HCT116 (cell line): ENCODE measurements at regions not wholly inside any gene's neighbourhood (a gene's known extent, or its start where the extent isn't known, plus 50 kb on each side); places are given as distances from the start of the nearest gene placed in this dataset.

Source experiments
- ATAC-seq: fragments of 200-7000 bp; cut with Tn5 transposase; 2 replicates; pipeline ENCODE4 v1.9.1; 2020; ENCODE audit warnings: mild to moderate bottlenecking, moderate library complexity
- BruUV-seq: library from RNA; stranded (reverse); fragments of 400-500 nt; replicated peaks from 2 replicates; lab custom pipeline; 2021; lab: Mats Ljungman, UMichigan
- CTCF ChIA-PET: fragments of 300-600 bp; sonication (Branson Sonifier 250); formaldehyde crosslinking; loops from one replicate; lab custom pipeline; 2021; ENCODE audit warnings: antibody characterized with exemption; lab: Charles Lee
- POLR2A ChIA-PET: fragments of 300-600, 350-600 bp; sonication (Branson Sonifier 250); formaldehyde crosslinking; loops from one replicate; lab custom pipeline; 2021; ENCODE audit warnings: antibody characterized with exemption; lab: Charles Lee
- RAD21 ChIA-PET, 2 experiments: fragments of 300-600 bp; sonication (Branson Sonifier 250); formaldehyde crosslinking; loops; one replicate each; lab custom pipeline; 2023; ENCODE audit warnings: low total read pairs in 2 of 2; ENCODE audit not compliant: uncharacterized antibody in 2 of 2, unreplicated experiment in 2 of 2, low non-redundant PET in 1 of 2; lab: Charles Lee
- DNase-seq: peaks from one replicate; pipeline ENCODE4 v3.0.0-alpha.2; 2010; ENCODE audit warnings: low read depth, low spot score
- H2AFZ ChIP-seq: fragments of 200-600 bp; shearing (Covaris generic), sonication (generic); 2 replicates; pipeline ENCODE4 v1.6.1; 2017; ENCODE audit warnings: low read depth, mixed run types, mixed read lengths, antibody characterized with exemption, low read length; ENCODE audit not compliant: poor library complexity, severe bottlenecking
- H3K27ac ChIP-seq: 2 replicates; pipeline ENCODE4 v1.5.1; 2012; ENCODE audit warnings: low read depth, low read length
- H3K27me3 ChIP-seq: fragments of 200-600 bp; sonication (generic); 2 replicates; pipeline ENCODE4 v1.6.1; 2016; ENCODE audit warnings: mixed run types, low read length, mixed read lengths; ENCODE audit not compliant: insufficient read depth
- H3K36me3 ChIP-seq, 2 experiments: fragments of 200-500 bp in 1 of 2; fragments of 200-600 bp in 1 of 2; sonication (Bioruptor generic) in 1 of 2; sonication (generic) in 1 of 2; 2 replicates each; pipeline versions ENCODE4 v1.5.1 to v1.6.1; 2014 to 2016; ENCODE audit warnings: low read length in 2 of 2, inconsistent platforms in 1 of 2, mixed read lengths in 1 of 2, mixed run types in 1 of 2; ENCODE audit not compliant: insufficient read depth in 2 of 2, control insufficient read depth in 1 of 2
- H3K4me1 ChIP-seq, 2 experiments: fragments of 200-600 bp in 1 of 2; sonication (generic) in 1 of 2; 2 replicates each; pipeline versions ENCODE4 v1.5.1 to v1.6.1; 2012 to 2017; ENCODE audit warnings: low read length in 2 of 2, inconsistent platforms in 1 of 2, mild to moderate bottlenecking in 1 of 2, mixed read lengths in 1 of 2, mixed run types in 1 of 2, moderate library complexity in 1 of 2; ENCODE audit not compliant: insufficient read depth in 2 of 2, control insufficient read depth in 1 of 2
- H3K4me2 ChIP-seq: fragments of 200-600 bp; sonication (generic); 2 replicates; pipeline ENCODE4 v1.6.1; 2017; ENCODE audit warnings: mixed run types, low read length, mixed read lengths
- H3K4me3 ChIP-seq, 2 experiments: fragments of 200-600 bp in 1 of 2; sonication (generic) in 1 of 2; replicated peaks in 1 of 2; 2 replicates each; pipeline ENCODE4 v1.5.1; 2011 to 2016; ENCODE audit warnings: low read length in 2 of 2, control low read depth in 1 of 2, low read depth in 1 of 2, mild to moderate bottlenecking in 1 of 2, mixed read lengths in 1 of 2, mixed run types in 1 of 2
- H3K79me2 ChIP-seq: fragments of 200-600 bp; sonication (generic); 2 replicates; pipeline ENCODE4 v1.6.1; 2017; ENCODE audit warnings: mild to moderate bottlenecking, mixed run types, low read length, moderate library complexity, mixed read lengths; ENCODE audit not compliant: insufficient read depth
- H3K9ac ChIP-seq: fragments of 200-600 bp; sonication (generic); 2 replicates; pipeline ENCODE4 v1.6.1; 2016; ENCODE audit warnings: low read length, mixed read lengths
- H3K9me2 ChIP-seq: fragments of 200-600 bp; sonication (generic), shearing (Covaris generic); 2 replicates; pipeline ENCODE4 v1.6.1; 2017; ENCODE audit warnings: mixed run types, mild to moderate bottlenecking, moderate library complexity; ENCODE audit not compliant: insufficient read depth
- H3K9me3 ChIP-seq, 2 experiments: fragments of 200-500 bp in 1 of 2; fragments of 200-600 bp in 1 of 2; sonication (Bioruptor generic) in 1 of 2; sonication (generic) in 1 of 2; 2 replicates each; pipeline ENCODE4 v1.6.1; 2014 to 2017; ENCODE audit warnings: low read length in 2 of 2, mixed read lengths in 2 of 2, inconsistent platforms in 1 of 2, low read depth in 1 of 2, mild to moderate bottlenecking in 1 of 2, mixed run types in 1 of 2, moderate library complexity in 1 of 2; ENCODE audit not compliant: control insufficient read depth in 1 of 2, insufficient read depth in 1 of 2
- H4K20me1 ChIP-seq: fragments of 200-600 bp; sonication (generic), shearing (Covaris generic); 2 replicates; pipeline ENCODE4 v1.6.1; 2017; ENCODE audit warnings: mixed run types, mild to moderate bottlenecking, moderate library complexity; ENCODE audit not compliant: insufficient read depth
- FOSL1 ChIP-seq: IDR thresholded peaks from 2 replicates; pipeline ENCODE4 v1.6.1; 2012; ENCODE audit warnings: low read depth
- REST ChIP-seq: IDR thresholded peaks from 2 replicates; pipeline ENCODE4 v1.6.1; 2012; ENCODE audit warnings: low read depth
- SIN3A ChIP-seq: IDR thresholded peaks from 2 replicates; pipeline ENCODE4 v1.6.1; 2012; ENCODE audit warnings: low read depth
- ZFX ChIP-seq: fragments of 450-650 bp; IDR thresholded peaks from 2 replicates; pipeline ENCODE4 v1.6.1; 2017
- intact Hi-C: fragments of 100-400 bp; cut with micrococcal nuclease; formaldehyde crosslinking; loops from 2 replicates; pipeline ENCODE4 v1.10.0; 2022

- intact Hi-C loops = no loop called here
These were observed 387.6 kb upstream of the CBLB start for GRCh38 chr3:106256249-106256957.

More at GRCh38 chr3:106256249-106256957, 387.6 kb upstream of the CBLB start:
- no peak overlapping the region for H3K27ac ChIP-seq
- RAD21 ChIA-PET = no interaction called here
- H3K9ac ChIP-seq = no peak overlapping the region
- no peak for TF ChIP-seq SIN3A
- TF ChIP-seq ZFX = no peak
- TF ChIP-seq FOSL1 = no peak
- TF ChIP-seq REST = no peak
- H4K20me1 ChIP-seq = no peaks in the 10 kb centered on the region
- H3K27me3 ChIP-seq = no peaks in the 10 kb centered on the region
- H3K9me2 ChIP-seq = no peaks in the 10 kb centered on the region
- DNase-seq (no peak), ATAC-seq (no peak)
- H3K4me1 ChIP-seq = no peaks in the 10 kb centered on the region
- H3K4me3 ChIP-seq = no peak overlapping the region
- no peak overlapping the region for H2AFZ ChIP-seq
- POLR2A ChIA-PET = no interaction called here
- H3K36me3 ChIP-seq = no peaks in the 10 kb centered on the region
- H3K4me2 ChIP-seq = no peak overlapping the region
- H3K9me3 ChIP-seq = no peaks in the 10 kb centered on the region
- BruUV-seq = no TSS peak
- CTCF ChIA-PET = no interaction called here
- no peaks in the 10 kb centered on the region for H3K79me2 ChIP-seq
